ENCODE measurements at regions not wholly inside any gene's neighbourhood (a gene's known extent, or its start where the extent isn't known, plus 50 kb on each side); places are given as distances from the start of the nearest gene placed in this dataset.

DNA sequence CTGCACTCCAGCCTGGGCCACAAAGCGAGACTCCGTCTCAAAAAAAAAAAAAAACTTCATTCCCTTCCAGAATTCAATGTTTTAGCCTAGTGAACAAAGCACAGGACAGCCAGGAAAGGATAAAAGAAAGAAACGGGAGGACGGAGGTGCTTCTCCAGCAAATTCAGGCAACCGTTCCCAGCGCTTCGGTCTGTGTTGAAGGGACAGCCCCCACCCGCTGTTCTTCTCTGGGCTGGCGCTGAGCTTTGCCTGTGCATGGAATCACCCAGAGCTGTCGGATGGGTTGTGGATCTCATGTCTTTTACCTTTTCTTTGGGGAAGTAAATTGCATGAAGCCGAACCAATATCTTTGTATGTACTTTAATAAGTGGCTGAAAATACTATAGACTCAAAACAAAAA lies 248.4 kb upstream of the IRX2 start:
- no peak overlapping the region for H3K27ac ChIP-seq
- no peaks in the 10 kb centered on the region for H4K20me1 ChIP-seq (ENCODE audit: insufficient read depth)
- H3K27me3 ChIP-seq (ENCODE audit: insufficient read depth, low read depth), result no peaks in the 10 kb centered on the region
- H2AFZ ChIP-seq (ENCODE audit: low read depth), result no peak overlapping the region
- no peak overlapping the region for H3K4me3 ChIP-seq (IDR thresholded peaks at IDR 0.05; ENCODE audit: insufficient read depth, low read depth, low read length)
- TF ChIP-seq, protein P1, sequence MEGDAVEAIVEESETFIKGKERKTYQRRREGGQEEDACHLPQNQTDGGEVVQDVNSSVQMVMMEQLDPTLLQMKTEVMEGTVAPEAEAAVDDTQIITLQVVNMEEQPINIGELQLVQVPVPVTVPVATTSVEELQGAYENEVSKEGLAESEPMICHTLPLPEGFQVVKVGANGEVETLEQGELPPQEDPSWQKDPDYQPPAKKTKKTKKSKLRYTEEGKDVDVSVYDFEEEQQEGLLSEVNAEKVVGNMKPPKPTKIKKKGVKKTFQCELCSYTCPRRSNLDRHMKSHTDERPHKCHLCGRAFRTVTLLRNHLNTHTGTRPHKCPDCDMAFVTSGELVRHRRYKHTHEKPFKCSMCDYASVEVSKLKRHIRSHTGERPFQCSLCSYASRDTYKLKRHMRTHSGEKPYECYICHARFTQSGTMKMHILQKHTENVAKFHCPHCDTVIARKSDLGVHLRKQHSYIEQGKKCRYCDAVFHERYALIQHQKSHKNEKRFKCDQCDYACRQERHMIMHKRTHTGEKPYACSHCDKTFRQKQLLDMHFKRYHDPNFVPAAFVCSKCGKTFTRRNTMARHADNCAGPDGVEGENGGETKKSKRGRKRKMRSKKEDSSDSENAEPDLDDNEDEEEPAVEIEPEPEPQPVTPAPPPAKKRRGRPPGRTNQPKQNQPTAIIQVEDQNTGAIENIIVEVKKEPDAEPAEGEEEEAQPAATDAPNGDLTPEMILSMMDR (conservative IDR thresholded peaks at IDR 0.05; ENCODE audit: low read depth, low read length), result no peak
- no peaks in the 10 kb centered on the region for H3K36me3 ChIP-seq (ENCODE audit: insufficient read depth)
- H3K4me1 ChIP-seq (ENCODE audit: low read depth, poor library complexity, severe bottlenecking), result no peaks in the 10 kb centered on the region
- H3K9ac ChIP-seq, result no peak overlapping the region
- H3K4me2 ChIP-seq, result no peak overlapping the region
- H3K79me2 ChIP-seq (ENCODE audit: insufficient read depth, low read depth), result no peaks in the 10 kb centered on the region

DNA sequence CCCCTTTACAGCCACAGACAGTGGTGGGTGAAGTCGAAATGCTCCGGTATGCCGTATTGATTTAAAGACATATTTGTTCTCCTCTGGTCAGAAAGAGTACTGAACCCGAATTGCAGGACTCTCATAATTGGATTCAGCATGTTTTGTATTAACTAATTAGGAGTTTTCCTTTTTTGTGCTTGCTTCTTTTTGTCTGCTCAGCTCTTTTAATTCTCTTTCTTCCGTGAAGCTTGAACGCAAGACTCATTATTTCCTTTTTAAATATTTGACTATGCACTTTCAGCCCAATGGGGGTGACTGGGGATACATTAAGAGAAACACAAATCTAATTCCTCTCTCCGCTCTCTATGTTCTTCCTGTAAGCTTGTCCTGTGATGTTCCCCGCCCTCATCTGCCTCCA lies 246.6 kb upstream of the IRX2 start:
- Histone ChIP-seq H3K4me2 (no peak overlapping the region), H3K27me3 (ENCODE audit: insufficient read depth, low read depth) (no peaks in the 10 kb centered on the region), H2AFZ (ENCODE audit: low read depth) (no peak overlapping the region), H3K79me2 (ENCODE audit: insufficient read depth, low read depth) (no peaks in the 10 kb centered on the region), H3K4me3 (IDR thresholded peaks at IDR 0.05; ENCODE audit: insufficient read depth, low read depth, low read length) (no peak overlapping the region), H4K20me1 (ENCODE audit: insufficient read depth) (no peaks in the 10 kb centered on the region), H3K27ac (no peak overlapping the region), H3K4me1 (ENCODE audit: low read depth, poor library complexity, severe bottlenecking) (no peaks in the 10 kb centered on the region), H3K9ac (no peak overlapping the region), H3K36me3 (ENCODE audit: insufficient read depth) (no peaks in the 10 kb centered on the region)
- TF ChIP-seq, protein P1 (conservative IDR thresholded peaks at IDR 0.05; ENCODE audit: low read depth, low read length), result no peak

DNA sequence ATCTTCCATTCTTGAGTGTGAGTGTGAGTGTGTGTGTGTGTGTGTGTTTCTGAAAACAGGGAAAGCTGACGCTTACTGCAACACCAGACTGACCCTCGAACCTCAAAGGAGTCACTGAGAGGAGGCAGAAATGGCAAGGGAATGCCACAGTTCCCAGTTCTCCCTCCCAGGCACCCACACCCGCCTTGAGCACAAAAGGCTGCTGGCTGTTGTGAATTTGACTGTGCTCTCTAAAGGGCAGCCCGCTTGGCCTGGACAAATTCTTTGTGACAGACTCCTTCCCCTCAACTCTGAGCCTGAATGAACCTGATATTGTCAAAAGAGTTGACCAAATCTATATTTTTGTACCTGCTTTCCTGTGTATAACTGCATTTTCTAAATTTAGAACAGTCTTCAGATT lies 245.7 kb upstream of the IRX2 start:
- TF ChIP-seq, protein P1 (conservative IDR thresholded peaks at IDR 0.05; ENCODE audit: low read depth, low read length), result no peak
- H4K20me1 ChIP-seq (ENCODE audit: insufficient read depth), result no peaks in the 10 kb centered on the region
- no peak overlapping the region for H3K9ac ChIP-seq
- H3K4me2 ChIP-seq, result no peak overlapping the region
- H3K27me3 ChIP-seq (ENCODE audit: insufficient read depth, low read depth), result no peaks in the 10 kb centered on the region
- H3K4me3 ChIP-seq (IDR thresholded peaks at IDR 0.05; ENCODE audit: insufficient read depth, low read depth, low read length), result no peak overlapping the region
- H3K4me1 ChIP-seq (ENCODE audit: low read depth, poor library complexity, severe bottlenecking), result no peaks in the 10 kb centered on the region
- H3K27ac ChIP-seq, result no peak overlapping the region
- H3K36me3 ChIP-seq (ENCODE audit: insufficient read depth), result no peaks in the 10 kb centered on the region
- H3K79me2 ChIP-seq (ENCODE audit: insufficient read depth, low read depth), result no peaks in the 10 kb centered on the region
- H2AFZ ChIP-seq (ENCODE audit: low read depth), result no peak overlapping the region

DNA sequence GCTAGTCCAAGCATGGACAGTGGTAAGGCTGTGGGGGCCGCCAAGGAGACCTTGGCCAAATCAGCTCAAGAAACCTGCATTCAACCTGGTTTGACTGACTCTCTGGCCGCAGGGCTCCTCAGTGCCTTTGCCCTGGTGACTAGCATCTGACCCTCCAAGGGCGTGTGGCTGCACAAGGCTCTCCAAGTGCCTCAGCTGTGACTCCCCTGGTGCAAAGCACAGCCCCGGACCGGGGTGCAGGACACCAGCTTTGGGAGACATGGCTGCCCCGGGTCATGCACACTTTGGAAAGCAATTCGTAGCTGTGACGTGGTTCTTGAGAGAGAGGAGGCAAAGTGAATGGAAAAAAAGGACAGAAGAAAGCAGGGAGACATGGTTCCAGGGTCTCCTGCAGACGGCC lies 245.2 kb upstream of the IRX2 start:
- H3K27me3 ChIP-seq (ENCODE audit: insufficient read depth, low read depth), result no peaks in the 10 kb centered on the region
- no peak overlapping the region for H3K9ac ChIP-seq
- no peaks in the 10 kb centered on the region for H3K79me2 ChIP-seq (ENCODE audit: insufficient read depth, low read depth)
- H3K4me1 ChIP-seq (ENCODE audit: low read depth, poor library complexity, severe bottlenecking), result no peaks in the 10 kb centered on the region
- H2AFZ ChIP-seq (ENCODE audit: low read depth), result no peak overlapping the region
- H3K4me3 ChIP-seq (IDR thresholded peaks at IDR 0.05; ENCODE audit: insufficient read depth, low read depth, low read length), result no peak overlapping the region
- TF ChIP-seq, protein P1 (conservative IDR thresholded peaks at IDR 0.05; ENCODE audit: low read depth, low read length), result no peak
- H3K36me3 ChIP-seq (ENCODE audit: insufficient read depth), result no peaks in the 10 kb centered on the region
- H3K27ac ChIP-seq, result no peak overlapping the region
- H3K4me2 ChIP-seq, result no peak overlapping the region
- H4K20me1 ChIP-seq (ENCODE audit: insufficient read depth), result no peaks in the 10 kb centered on the region

DNA sequence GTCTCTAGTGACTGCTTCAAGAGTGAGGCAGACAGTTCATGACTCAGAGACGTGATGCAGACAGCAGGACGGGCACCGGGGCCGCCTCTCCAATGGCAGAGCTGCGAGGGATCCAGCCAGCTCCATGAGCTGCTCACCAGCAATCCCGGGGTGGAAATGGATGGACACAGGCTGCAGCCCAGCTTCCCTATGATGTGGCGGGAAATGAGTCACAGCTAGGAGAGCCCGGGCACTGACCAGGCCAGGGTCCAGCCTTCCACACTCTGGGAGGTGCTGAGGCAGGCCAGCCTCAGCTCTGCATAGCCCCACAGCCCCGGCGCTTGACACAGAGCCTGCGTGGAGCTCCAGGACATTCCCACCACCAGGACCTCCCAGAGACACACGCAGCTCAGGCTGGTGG lies 244.8 kb upstream of the IRX2 start:
- Histone ChIP-seq H3K4me1 (ENCODE audit: low read depth, poor library complexity, severe bottlenecking) (no peaks in the 10 kb centered on the region), H2AFZ (ENCODE audit: low read depth) (no peak overlapping the region), H3K79me2 (ENCODE audit: insufficient read depth, low read depth) (no peaks in the 10 kb centered on the region), H3K4me3 (IDR thresholded peaks at IDR 0.05; ENCODE audit: insufficient read depth, low read depth, low read length) (no peak overlapping the region), H3K36me3 (ENCODE audit: insufficient read depth) (no peaks in the 10 kb centered on the region), H3K9ac (no peak overlapping the region), H4K20me1 (ENCODE audit: insufficient read depth) (no peaks in the 10 kb centered on the region), H3K27ac (no peak overlapping the region), H3K27me3 (ENCODE audit: insufficient read depth, low read depth) (no peaks in the 10 kb centered on the region), H3K4me2 (no peak overlapping the region)
- TF ChIP-seq, protein P1 (conservative IDR thresholded peaks at IDR 0.05; ENCODE audit: low read depth, low read length), result no peak

All from KMS-11 (cell line).